ENCODE measurements at regions not wholly inside any gene's neighbourhood (a gene's known extent, or its start where the extent isn't known, plus 50 kb on each side); places are given as distances from the start of the nearest gene placed in this dataset.

DNA sequence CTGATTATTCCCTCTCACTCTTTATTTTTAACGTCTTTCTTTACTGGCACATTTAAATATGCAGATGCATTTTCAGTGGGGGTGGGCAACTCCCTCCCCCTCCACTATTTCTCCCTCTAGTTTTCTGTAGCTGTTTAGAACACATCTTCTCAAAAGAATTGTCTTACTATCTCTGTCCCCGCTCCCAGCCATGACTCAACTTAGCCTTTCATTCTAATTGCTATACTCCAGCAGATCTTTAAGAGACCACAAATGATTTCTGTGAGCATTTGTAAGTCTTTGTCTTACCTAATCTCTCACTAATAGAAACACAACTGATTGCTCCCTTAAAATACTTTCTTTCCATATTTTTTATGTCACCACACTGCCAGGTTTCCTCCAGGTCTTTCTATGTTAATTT is 350.9 kb downstream of the SPRY2 start:
- 67% methylated on average over 2 of the region's 2 CpGs for WGBS
- DNase-seq (ENCODE audit: low spot score), result no peak
- Histone ChIP-seq H3K9me3 (ENCODE audit: control insufficient read depth in 4 of 4, low read length in 3 of 4) (no peaks in the 10 kb centered on the region), H3K4me1 (ENCODE audit: control insufficient read depth in 4 of 4, insufficient read depth in 4 of 4, low read length in 3 of 4) (no peaks in the 10 kb centered on the region), H3K27ac (ENCODE audit: low read depth in 1 of 2, low read length in 2 of 2) (no peak overlapping the region), H3K36me3 (ENCODE audit: control insufficient read depth in 4 of 4, insufficient read depth in 3 of 4, low read depth in 1 of 4, low read length in 3 of 4) (no peaks in the 10 kb centered on the region), H3K4me3 (ENCODE audit: low read depth in 1 of 3, low read length in 3 of 3) (no peak overlapping the region), H3K9ac (ENCODE audit: low read depth in 1 of 2, low read length in 2 of 2) (no peak overlapping the region), H3K27me3 (ENCODE audit: control insufficient read depth in 4 of 4, insufficient read depth in 4 of 4, low read length in 3 of 4) (no peaks in the 10 kb centered on the region)
- TF ChIP-seq EGR1 (IDR thresholded peaks at IDR 0.05; ENCODE audit: low read depth in 2 of 2), result no peak
- TF ChIP-seq FOXA2 (IDR thresholded peaks at IDR 0.05), result no peak
- TF ChIP-seq HNF4G (IDR thresholded peaks at IDR 0.05), result no peak
- TF ChIP-seq TAF1 (conservative IDR thresholded peaks at IDR 0.05), result no peak
- TF ChIP-seq, protein P1, sequence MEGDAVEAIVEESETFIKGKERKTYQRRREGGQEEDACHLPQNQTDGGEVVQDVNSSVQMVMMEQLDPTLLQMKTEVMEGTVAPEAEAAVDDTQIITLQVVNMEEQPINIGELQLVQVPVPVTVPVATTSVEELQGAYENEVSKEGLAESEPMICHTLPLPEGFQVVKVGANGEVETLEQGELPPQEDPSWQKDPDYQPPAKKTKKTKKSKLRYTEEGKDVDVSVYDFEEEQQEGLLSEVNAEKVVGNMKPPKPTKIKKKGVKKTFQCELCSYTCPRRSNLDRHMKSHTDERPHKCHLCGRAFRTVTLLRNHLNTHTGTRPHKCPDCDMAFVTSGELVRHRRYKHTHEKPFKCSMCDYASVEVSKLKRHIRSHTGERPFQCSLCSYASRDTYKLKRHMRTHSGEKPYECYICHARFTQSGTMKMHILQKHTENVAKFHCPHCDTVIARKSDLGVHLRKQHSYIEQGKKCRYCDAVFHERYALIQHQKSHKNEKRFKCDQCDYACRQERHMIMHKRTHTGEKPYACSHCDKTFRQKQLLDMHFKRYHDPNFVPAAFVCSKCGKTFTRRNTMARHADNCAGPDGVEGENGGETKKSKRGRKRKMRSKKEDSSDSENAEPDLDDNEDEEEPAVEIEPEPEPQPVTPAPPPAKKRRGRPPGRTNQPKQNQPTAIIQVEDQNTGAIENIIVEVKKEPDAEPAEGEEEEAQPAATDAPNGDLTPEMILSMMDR (IDR thresholded peaks at IDR 0.05; ENCODE audit: low read depth, low read length, missing input control), result no peak
- TF ChIP-seq GABPA (IDR thresholded peaks at IDR 0.05 in 1 of 2, conservative IDR thresholded peaks at IDR 0.05 in 1 of 2), result no peak
- TF ChIP-seq HNF4A (conservative IDR thresholded peaks at IDR 0.05), result no peak
- no peak for TF ChIP-seq JUND (IDR thresholded peaks at IDR 0.05)
- TF ChIP-seq, protein P2, sequence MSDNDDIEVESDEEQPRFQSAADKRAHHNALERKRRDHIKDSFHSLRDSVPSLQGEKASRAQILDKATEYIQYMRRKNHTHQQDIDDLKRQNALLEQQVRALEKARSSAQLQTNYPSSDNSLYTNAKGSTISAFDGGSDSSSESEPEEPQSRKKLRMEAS (IDR thresholded peaks at IDR 0.05), result no peak
- no peak for TF ChIP-seq NR2F2 (IDR thresholded peaks at IDR 0.05)
- no peak for TF ChIP-seq YY1 (IDR thresholded peaks at IDR 0.05)
- TF ChIP-seq, protein P3, sequence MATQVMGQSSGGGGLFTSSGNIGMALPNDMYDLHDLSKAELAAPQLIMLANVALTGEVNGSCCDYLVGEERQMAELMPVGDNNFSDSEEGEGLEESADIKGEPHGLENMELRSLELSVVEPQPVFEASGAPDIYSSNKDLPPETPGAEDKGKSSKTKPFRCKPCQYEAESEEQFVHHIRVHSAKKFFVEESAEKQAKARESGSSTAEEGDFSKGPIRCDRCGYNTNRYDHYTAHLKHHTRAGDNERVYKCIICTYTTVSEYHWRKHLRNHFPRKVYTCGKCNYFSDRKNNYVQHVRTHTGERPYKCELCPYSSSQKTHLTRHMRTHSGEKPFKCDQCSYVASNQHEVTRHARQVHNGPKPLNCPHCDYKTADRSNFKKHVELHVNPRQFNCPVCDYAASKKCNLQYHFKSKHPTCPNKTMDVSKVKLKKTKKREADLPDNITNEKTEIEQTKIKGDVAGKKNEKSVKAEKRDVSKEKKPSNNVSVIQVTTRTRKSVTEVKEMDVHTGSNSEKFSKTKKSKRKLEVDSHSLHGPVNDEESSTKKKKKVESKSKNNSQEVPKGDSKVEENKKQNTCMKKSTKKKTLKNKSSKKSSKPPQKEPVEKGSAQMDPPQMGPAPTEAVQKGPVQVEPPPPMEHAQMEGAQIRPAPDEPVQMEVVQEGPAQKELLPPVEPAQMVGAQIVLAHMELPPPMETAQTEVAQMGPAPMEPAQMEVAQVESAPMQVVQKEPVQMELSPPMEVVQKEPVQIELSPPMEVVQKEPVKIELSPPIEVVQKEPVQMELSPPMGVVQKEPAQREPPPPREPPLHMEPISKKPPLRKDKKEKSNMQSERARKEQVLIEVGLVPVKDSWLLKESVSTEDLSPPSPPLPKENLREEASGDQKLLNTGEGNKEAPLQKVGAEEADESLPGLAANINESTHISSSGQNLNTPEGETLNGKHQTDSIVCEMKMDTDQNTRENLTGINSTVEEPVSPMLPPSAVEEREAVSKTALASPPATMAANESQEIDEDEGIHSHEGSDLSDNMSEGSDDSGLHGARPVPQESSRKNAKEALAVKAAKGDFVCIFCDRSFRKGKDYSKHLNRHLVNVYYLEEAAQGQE (IDR thresholded peaks at IDR 0.05), result no peak
- TF ChIP-seq, protein P4, sequence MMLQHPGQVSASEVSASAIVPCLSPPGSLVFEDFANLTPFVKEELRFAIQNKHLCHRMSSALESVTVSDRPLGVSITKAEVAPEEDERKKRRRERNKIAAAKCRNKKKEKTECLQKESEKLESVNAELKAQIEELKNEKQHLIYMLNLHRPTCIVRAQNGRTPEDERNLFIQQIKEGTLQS (IDR thresholded peaks at IDR 0.05), result no peak
- TF ChIP-seq, protein P5, sequence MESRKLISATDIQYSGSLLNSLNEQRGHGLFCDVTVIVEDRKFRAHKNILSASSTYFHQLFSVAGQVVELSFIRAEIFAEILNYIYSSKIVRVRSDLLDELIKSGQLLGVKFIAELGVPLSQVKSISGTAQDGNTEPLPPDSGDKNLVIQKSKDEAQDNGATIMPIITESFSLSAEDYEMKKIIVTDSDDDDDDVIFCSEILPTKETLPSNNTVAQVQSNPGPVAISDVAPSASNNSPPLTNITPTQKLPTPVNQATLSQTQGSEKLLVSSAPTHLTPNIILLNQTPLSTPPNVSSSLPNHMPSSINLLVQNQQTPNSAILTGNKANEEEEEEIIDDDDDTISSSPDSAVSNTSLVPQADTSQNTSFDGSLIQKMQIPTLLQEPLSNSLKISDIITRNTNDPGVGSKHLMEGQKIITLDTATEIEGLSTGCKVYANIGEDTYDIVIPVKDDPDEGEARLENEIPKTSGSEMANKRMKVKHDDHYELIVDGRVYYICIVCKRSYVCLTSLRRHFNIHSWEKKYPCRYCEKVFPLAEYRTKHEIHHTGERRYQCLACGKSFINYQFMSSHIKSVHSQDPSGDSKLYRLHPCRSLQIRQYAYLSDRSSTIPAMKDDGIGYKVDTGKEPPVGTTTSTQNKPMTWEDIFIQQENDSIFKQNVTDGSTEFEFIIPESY (IDR thresholded peaks at IDR 0.05), result no peak
- TF ChIP-seq RAD21 (IDR thresholded peaks at IDR 0.05), result no peak
- TF ChIP-seq RXRA (IDR thresholded peaks at IDR 0.05), result no peak
- no peak for TF ChIP-seq FOXA1 (IDR thresholded peaks at IDR 0.05)
- no peak for TF ChIP-seq SP1 (IDR thresholded peaks at IDR 0.05)

Data from liver (tissue), 8 donors.